PC-9 (cell line): ENCODE measurements at regions not wholly inside any gene's neighbourhood (a gene's known extent, or its start where the extent isn't known, plus 50 kb on each side); places are given as distances from the start of the nearest gene placed in this dataset.

Experiments used
- BruUV-seq: library from RNA; stranded (reverse); fragments of 400-500 nt; replicated peaks from 2 replicates; lab custom pipeline; 2021; lab: Mats Ljungman, UMichigan
- CTCF ChIA-PET: fragments of 300-600 bp; sonication (Branson Sonifier 250); formaldehyde crosslinking; loops from one replicate; lab custom pipeline; 2022; ENCODE audit warnings: antibody characterized with exemption; lab: Charles Lee
- POLR2A ChIA-PET: fragments of 300-600 bp; sonication (Branson Sonifier 250); formaldehyde crosslinking; loops from one replicate; lab custom pipeline; 2022; ENCODE audit warnings: antibody characterized with exemption; ENCODE audit not compliant: unreplicated experiment; lab: Charles Lee
- DNase-seq, 2 experiments: peaks; one replicate each; pipeline versions ENCODE4 v3.0.0 to v3.0.0-alpha.2; 2015 to 2022; ENCODE audit warnings: mixed read lengths in 1 of 2
- H2AFZ ChIP-seq: fragments of 200-600 bp; sonication (generic); 2 replicates; pipeline ENCODE4 v1.8.1; 2017; ENCODE audit warnings: antibody characterized with exemption
- H3F3A ChIP-seq: fragments of 200-600 bp; sonication (generic); 2 replicates; pipeline ENCODE4 v1.8.1; 2017; ENCODE audit warnings: antibody characterized with exemption, mild to moderate bottlenecking, low read depth; ENCODE audit not compliant: insufficient read depth
- H3K27ac ChIP-seq: fragments of 200-600 bp; sonication (generic); 2 replicates; pipeline ENCODE4 v1.6.1; 2016; ENCODE audit warnings: mixed run types
- H3K27me3 ChIP-seq: fragments of 200-600 bp; sonication (generic); 2 replicates; pipeline ENCODE4 v1.6.1; 2016; ENCODE audit warnings: low read depth, mixed run types; ENCODE audit not compliant: insufficient read depth
- H3K36me3 ChIP-seq: fragments of 200-600 bp; sonication (generic); 2 replicates; pipeline ENCODE4 v1.6.1; 2016; ENCODE audit warnings: low read depth, mixed run types
- H3K4me1 ChIP-seq: fragments of 200-600 bp; sonication (generic); replicated peaks from 2 replicates; pipeline ENCODE4 v1.6.1; 2016; ENCODE audit warnings: mixed run types; ENCODE audit not compliant: insufficient read depth
- H3K4me2 ChIP-seq: fragments of 200-600 bp; sonication (generic); 2 replicates; pipeline ENCODE4 v1.6.1; 2017; ENCODE audit warnings: mixed run types
- H3K4me3 ChIP-seq: fragments of 200-600 bp; sonication (generic); 2 replicates; pipeline ENCODE4 v1.6.1; 2016; ENCODE audit warnings: mixed run types
- H3K79me2 ChIP-seq: fragments of 200-600 bp; sonication (generic); 2 replicates; pipeline ENCODE4 v1.6.1; 2017; ENCODE audit warnings: low read depth, mixed run types
- H3K9me2 ChIP-seq: fragments of 200-600 bp; sonication (generic); 2 replicates; pipeline ENCODE4 v1.8.1; 2017; ENCODE audit warnings: mild to moderate bottlenecking; ENCODE audit not compliant: insufficient read depth
- H3K9me3 ChIP-seq: fragments of 200-600 bp; sonication (generic); 2 replicates; pipeline ENCODE4 v1.8.1; 2016; ENCODE audit warnings: low read depth; ENCODE audit not compliant: insufficient read depth
- H4K20me1 ChIP-seq: fragments of 200-600 bp; sonication (generic); 2 replicates; pipeline ENCODE4 v1.8.1; 2017; ENCODE audit not compliant: insufficient read depth
- CTCF ChIP-seq: fragments of 200-600 bp; sonication (generic); conservative IDR thresholded peaks from 2 replicates; pipeline ENCODE4 v1.6.1; 2017; ENCODE audit warnings: mixed run types, antibody characterized with exemption, mild to moderate bottlenecking, moderate library complexity
- EZH2 ChIP-seq: fragments of 200-600 bp; sonication (generic); IDR thresholded peaks from 2 replicates; pipeline ENCODE4 v1.8.0; 2017; ENCODE audit warnings: antibody characterized with exemption, low read depth
- intact Hi-C: fragments of 100-400 bp; cut with micrococcal nuclease; formaldehyde crosslinking; loops from one replicate; pipeline ENCODE4 v1.10.0; 2022; ENCODE audit not compliant: unreplicated experiment

- intact Hi-C loops: loop anchor here (5.0 kb wide), 1 partner anchor 181 kb away; no protein-coding TSS in a partner anchor
- no peaks in the 10 kb centered on the region for H3K79me2 ChIP-seq
- ChIA-PET POLR2A (no interaction called here), CTCF (no interaction called here)
- H3K9me2 ChIP-seq: no peaks in the 10 kb centered on the region
- no peak for DNase-seq
- no TSS peak for BruUV-seq
- no peak overlapping the region for H3K4me3 ChIP-seq
- TF ChIP-seq CTCF (no peak), EZH2 (no peak)
- H3K36me3 ChIP-seq: no peaks in the 10 kb centered on the region
- no peak overlapping the region for H2AFZ ChIP-seq
- H3K4me2 ChIP-seq: no peak overlapping the region
- no peaks in the 10 kb centered on the region for H4K20me1 ChIP-seq
- peaks cover 32% of the 10 kb centered on the region for H3K4me1 ChIP-seq
- H3K27me3 ChIP-seq: no peaks in the 10 kb centered on the region
- peaks cover 31% of the 10 kb centered on the region for H3F3A ChIP-seq
- peak overlapping the region; percentile 96; the same call in 1 of the 2 replicates for H3K27ac ChIP-seq
- no peaks in the 10 kb centered on the region for H3K9me3 ChIP-seq
Measured at GRCh38 chr6:6858533-6858982, 249.2 kb upstream of the RREB1 start.

- POLR2A ChIA-PET: no interaction called here
- BruUV-seq: no TSS peak
- intact Hi-C loops: loop anchor here (5.0 kb wide), 1 partner anchor 182 kb away; no protein-coding TSS in a partner anchor
Measured at GRCh38 chr6:6859105-6859504, 248.7 kb upstream of the RREB1 start.

GRCh38 chr6:6859722-6860121 is 248.0 kb upstream of the RREB1 start:
- no peaks in the 10 kb centered on the region for H3K9me2 ChIP-seq
- no peak overlapping the region for H3K27ac ChIP-seq
- TF ChIP-seq EZH2: no peak
- TF ChIP-seq CTCF: no peak
- no peak overlapping the region for H3K4me3 ChIP-seq
- DNase-seq: no peak
- H3K4me1 ChIP-seq: peaks cover 32% of the 10 kb centered on the region
- H3K79me2 ChIP-seq: no peaks in the 10 kb centered on the region
- peaks cover 31% of the 10 kb centered on the region for H3F3A ChIP-seq
- no peaks in the 10 kb centered on the region for H3K36me3 ChIP-seq
- BruUV-seq: no TSS peak
- H3K9me3 ChIP-seq: no peaks in the 10 kb centered on the region
- H4K20me1 ChIP-seq: no peaks in the 10 kb centered on the region
- H3K4me2 ChIP-seq: no peak overlapping the region
- H3K27me3 ChIP-seq: no peaks in the 10 kb centered on the region
- ChIA-PET POLR2A (interaction anchor here (0.6 kb wide), 1 partner anchor 300 kb away, joined by 3 read pairs; no protein-coding TSS in a partner anchor), CTCF (no interaction called here)
- intact Hi-C loops: loop anchor here (5.0 kb wide), 1 partner anchor 182 kb away; no protein-coding TSS in a partner anchor
- H2AFZ ChIP-seq: no peak overlapping the region

More at GRCh38 chr6:6859105-6859504, 248.7 kb upstream of the RREB1 start:
- CTCF ChIA-PET: no interaction called here
- H3K4me3 ChIP-seq: no peak overlapping the region
- no peaks in the 10 kb centered on the region for H3K9me2 ChIP-seq
- no peak for DNase-seq
- H3K4me1 ChIP-seq: peaks cover 32% of the 10 kb centered on the region
- H3K4me2 ChIP-seq: no peak overlapping the region
- H3K9me3 ChIP-seq: no peaks in the 10 kb centered on the region
- no peak overlapping the region for H3K27ac ChIP-seq
- no peaks in the 10 kb centered on the region for H3K79me2 ChIP-seq
- H3K36me3 ChIP-seq: no peaks in the 10 kb centered on the region
- H2AFZ ChIP-seq: no peak overlapping the region
- H3K27me3 ChIP-seq: no peaks in the 10 kb centered on the region
- peaks cover 31% of the 10 kb centered on the region for H3F3A ChIP-seq
- TF ChIP-seq EZH2 (no peak), CTCF (no peak)
- no peaks in the 10 kb centered on the region for H4K20me1 ChIP-seq
